Stomach (tissue), 4 donors: ENCODE measurements at regions not wholly inside any gene's neighbourhood (a gene's known extent, or its start where the extent isn't known, plus 50 kb on each side); places are given as distances from the start of the nearest gene placed in this dataset.

Experiments used
- POLR2A ChIP-seq, 4 donors: fragments of 450-650 bp; IDR thresholded peaks; one replicate each; pipeline ENCODE4 v1.6.1; 2016; ENCODE audit warnings: antibody characterized with exemption in 4 of 4, control low read depth in 2 of 4, mild to moderate bottlenecking in 1 of 4, moderate library complexity in 1 of 4
- TF ChIP-seq, protein P1 (sequence below), 7 experiments: fragments of 450-650 bp in 4 of 7; fragments of 200-600 bp in 3 of 7; sonication (generic) in 3 of 7; IDR thresholded peaks; one replicate each; pipeline ENCODE4 v1.5.1; 2016 to 2019; ENCODE audit warnings: antibody characterized with exemption in 7 of 7, control low read depth in 2 of 7, mild to moderate bottlenecking in 1 of 7

DNA sequence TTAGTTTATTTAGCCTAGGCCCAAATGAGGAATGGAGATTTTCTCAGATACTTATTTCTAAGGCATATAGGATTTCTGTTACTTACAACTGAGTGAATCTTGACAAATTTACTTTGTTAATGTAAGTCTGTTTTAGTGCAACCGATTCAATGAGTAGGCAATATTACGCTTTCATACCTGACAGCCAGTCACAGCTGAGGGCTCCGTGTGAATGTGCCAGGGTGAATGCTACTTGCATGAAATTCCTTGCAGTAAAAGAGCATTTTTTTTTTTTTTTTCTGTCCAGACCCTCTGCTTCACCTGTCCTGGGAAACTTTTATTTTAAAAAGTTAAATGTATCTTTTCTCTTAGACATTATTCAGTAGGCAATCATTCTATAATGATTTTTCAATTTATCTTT lies 1100.0 kb downstream of the FAT4 start:
- no peak for TF ChIP-seq POLR2A (IDR thresholded peaks at IDR 0.05)
- TF ChIP-seq, protein P1, sequence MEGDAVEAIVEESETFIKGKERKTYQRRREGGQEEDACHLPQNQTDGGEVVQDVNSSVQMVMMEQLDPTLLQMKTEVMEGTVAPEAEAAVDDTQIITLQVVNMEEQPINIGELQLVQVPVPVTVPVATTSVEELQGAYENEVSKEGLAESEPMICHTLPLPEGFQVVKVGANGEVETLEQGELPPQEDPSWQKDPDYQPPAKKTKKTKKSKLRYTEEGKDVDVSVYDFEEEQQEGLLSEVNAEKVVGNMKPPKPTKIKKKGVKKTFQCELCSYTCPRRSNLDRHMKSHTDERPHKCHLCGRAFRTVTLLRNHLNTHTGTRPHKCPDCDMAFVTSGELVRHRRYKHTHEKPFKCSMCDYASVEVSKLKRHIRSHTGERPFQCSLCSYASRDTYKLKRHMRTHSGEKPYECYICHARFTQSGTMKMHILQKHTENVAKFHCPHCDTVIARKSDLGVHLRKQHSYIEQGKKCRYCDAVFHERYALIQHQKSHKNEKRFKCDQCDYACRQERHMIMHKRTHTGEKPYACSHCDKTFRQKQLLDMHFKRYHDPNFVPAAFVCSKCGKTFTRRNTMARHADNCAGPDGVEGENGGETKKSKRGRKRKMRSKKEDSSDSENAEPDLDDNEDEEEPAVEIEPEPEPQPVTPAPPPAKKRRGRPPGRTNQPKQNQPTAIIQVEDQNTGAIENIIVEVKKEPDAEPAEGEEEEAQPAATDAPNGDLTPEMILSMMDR (IDR thresholded peaks at IDR 0.05) = no peak
